ENCODE measurements at regions not wholly inside any gene's neighbourhood (a gene's known extent, or its start where the extent isn't known, plus 50 kb on each side); places are given as distances from the start of the nearest gene placed in this dataset.

- Mint-ChIP-seq H3K27me3 (ENCODE audit: insufficient read depth, low read depth) (peaks cover 3% of the 10 kb centered on the region), H3K9me3 (no peaks in the 10 kb centered on the region), H3K27ac (no peak overlapping the region), H3K4me3 (no peak overlapping the region), H3K36me3 (no peaks in the 10 kb centered on the region), H3K4me1 (no peaks in the 10 kb centered on the region)
- DNase-seq (ENCODE audit: low spot score) = no peak
- Histone ChIP-seq H3K4me2 (no peak overlapping the region), H4K20me1 (ENCODE audit: low read depth) (no peaks in the 10 kb centered on the region), H2AFZ (replicated peaks) (peak overlapping the region; percentile 30), H3F3A (ENCODE audit: low read depth) (no peaks in the 10 kb centered on the region), H3K79me2 (ENCODE audit: low read depth) (no peaks in the 10 kb centered on the region), H3K4me1 (no peaks in the 10 kb centered on the region), H3K9ac (no peak overlapping the region), H3K27ac (no peak overlapping the region), H3K4me3 (no peak overlapping the region), H3K27me3 (no peaks in the 10 kb centered on the region), H3K36me3 (no peaks in the 10 kb centered on the region), H3K9me3 (ENCODE audit: low read depth) (no peaks in the 10 kb centered on the region)
- TF ChIP-seq EZH2phosphoT487 (IDR thresholded peaks at IDR 0.05) (no peak), CTCF (IDR thresholded peaks at IDR 0.05) (no peak), EZH2 (IDR thresholded peaks at IDR 0.05) (no peak)
These were observed 95.0 kb upstream of the CCDC68 start for GRCh38 chr18:55054021-55054990.

GRCh38 chr18:55048892-55049291, 89.6 kb upstream of the CCDC68 start:
- H3K4me1 Mint-ChIP-seq = peaks cover 6% of the 10 kb centered on the region
- no peak overlapping the region for H3K4me3 Mint-ChIP-seq
- no peaks in the 10 kb centered on the region for H3K36me3 ChIP-seq
- H3K27me3 ChIP-seq = no peaks in the 10 kb centered on the region
- H3K27me3 Mint-ChIP-seq (ENCODE audit: insufficient read depth, low read depth) = peaks cover 2% of the 10 kb centered on the region
- H3F3A ChIP-seq (ENCODE audit: low read depth) = no peaks in the 10 kb centered on the region
- H3K79me2 ChIP-seq (ENCODE audit: low read depth) = no peaks in the 10 kb centered on the region
- H3K9me3 ChIP-seq (ENCODE audit: low read depth) = no peaks in the 10 kb centered on the region
- no peak for DNase-seq (ENCODE audit: low spot score)
- TF ChIP-seq CTCF (IDR thresholded peaks at IDR 0.05) = no peak
- no peak overlapping the region for H3K9ac ChIP-seq
- no peak overlapping the region for H3K4me3 ChIP-seq
- no peak overlapping the region for H3K4me2 ChIP-seq
- H3K27ac Mint-ChIP-seq = no peak overlapping the region
- no peaks in the 10 kb centered on the region for H3K36me3 Mint-ChIP-seq
- no peaks in the 10 kb centered on the region for H3K9me3 Mint-ChIP-seq
- no peaks in the 10 kb centered on the region for H4K20me1 ChIP-seq (ENCODE audit: low read depth)
- H3K27ac ChIP-seq = no peak overlapping the region
- no peak overlapping the region for H2AFZ ChIP-seq (replicated peaks)
- peaks cover 6% of the 10 kb centered on the region for H3K4me1 ChIP-seq

GRCh38 chr18:55047546-55047945, 88.3 kb upstream of the CCDC68 start:
- Histone ChIP-seq H3K36me3 (no peaks in the 10 kb centered on the region), H2AFZ (replicated peaks) (peak overlapping the region; percentile 8), H3K4me1 (peaks cover 6% of the 10 kb centered on the region), H3K4me2 (no peak overlapping the region), H4K20me1 (ENCODE audit: low read depth) (no peaks in the 10 kb centered on the region), H3K4me3 (no peak overlapping the region), H3F3A (ENCODE audit: low read depth) (no peaks in the 10 kb centered on the region), H3K27me3 (no peaks in the 10 kb centered on the region), H3K27ac (no peak overlapping the region), H3K79me2 (ENCODE audit: low read depth) (no peaks in the 10 kb centered on the region), H3K9ac (no peak overlapping the region), H3K9me3 (ENCODE audit: low read depth) (no peaks in the 10 kb centered on the region)
- Mint-ChIP-seq H3K4me3 (no peak overlapping the region), H3K27me3 (ENCODE audit: insufficient read depth, low read depth) (peaks cover 2% of the 10 kb centered on the region), H3K36me3 (no peaks in the 10 kb centered on the region), H3K9me3 (no peaks in the 10 kb centered on the region), H3K4me1 (peaks cover 6% of the 10 kb centered on the region), H3K27ac (no peak overlapping the region)
- no peak for DNase-seq (ENCODE audit: low spot score)
- TF ChIP-seq EZH2phosphoT487 (IDR thresholded peaks at IDR 0.05) (no peak), CTCF (IDR thresholded peaks at IDR 0.05) (no peak), EZH2 (IDR thresholded peaks at IDR 0.05) (no peak)

Measured in neural progenitor cell (in vitro differentiated cells).